Neutrophil (primary cell): ENCODE measurements at regions not wholly inside any gene's neighbourhood (a gene's known extent, or its start where the extent isn't known, plus 50 kb on each side); places are given as distances from the start of the nearest gene placed in this dataset.

Source experiments
- H3K27ac ChIP-seq: fragments of 200-600 bp; sonication (generic); 2 replicates; pipeline ENCODE4 v1.5.1; 2016; ENCODE audit warnings: mild to moderate bottlenecking, moderate library complexity
- H3K27me3 ChIP-seq: fragments of 200-600 bp; sonication (generic); 2 replicates; pipeline ENCODE4 v1.6.0; 2016; ENCODE audit warnings: mild to moderate bottlenecking
- H3K36me3 ChIP-seq: fragments of 200-600 bp; sonication (generic); 2 replicates; pipeline ENCODE4 v1.5.1; 2017
- H3K4me1 ChIP-seq, 2 experiments: fragments of 200-600 bp in 1 of 2; sonication (generic) in 1 of 2; 1 replicate in 1 of 2; 2 replicates in 1 of 2; pipeline versions ENCODE4 v1.5.1 to v1.6.1; 2013 to 2016; ENCODE audit warnings: low read depth in 1 of 2, low read length in 1 of 2, mild to moderate bottlenecking in 1 of 2, moderate library complexity in 1 of 2; ENCODE audit not compliant: control insufficient read depth in 1 of 2, insufficient read depth in 1 of 2
- H3K4me3 ChIP-seq, 2 experiments: fragments of 200-600 bp in 1 of 2; sonication (generic) in 1 of 2; 1 replicate in 1 of 2; 2 replicates in 1 of 2; pipeline ENCODE4 v1.5.1; 2013 to 2016; ENCODE audit warnings: low read depth in 1 of 2, low read length in 1 of 2, mild to moderate bottlenecking in 1 of 2, moderate library complexity in 1 of 2
- H3K9me3 ChIP-seq: fragments of 200-600 bp; sonication (generic); 2 replicates; pipeline ENCODE4 v1.5.1; 2016
- TF ChIP-seq, protein P1 (sequence below): fragments of 200-600 bp; sonication (generic); IDR thresholded peaks from 2 replicates; pipeline ENCODE4 v1.5.1; 2016; ENCODE audit warnings: antibody characterized with exemption

DNA sequence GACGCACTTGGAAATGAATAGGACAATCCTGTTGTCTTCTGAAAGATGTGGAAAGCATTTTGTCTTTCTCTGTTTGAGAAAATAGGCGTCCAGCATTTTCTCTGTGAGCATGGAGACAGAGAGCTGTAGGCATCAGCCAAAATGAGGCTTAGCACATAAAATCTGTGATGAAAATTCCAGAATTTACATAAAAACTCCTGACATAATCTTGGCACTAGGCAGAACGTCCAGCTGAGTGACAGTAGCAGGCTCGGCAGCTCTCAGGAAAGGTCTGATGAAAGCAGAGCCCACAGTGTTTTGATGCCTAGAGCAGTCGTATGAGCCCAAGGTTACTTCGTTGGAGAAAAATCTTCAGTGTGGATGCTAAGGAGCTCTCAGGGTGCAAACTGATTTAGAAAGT, 543.3 kb upstream of the MAP3K7 start:
- no peaks in the 10 kb centered on the region for H3K9me3 ChIP-seq
- TF ChIP-seq, protein P1, sequence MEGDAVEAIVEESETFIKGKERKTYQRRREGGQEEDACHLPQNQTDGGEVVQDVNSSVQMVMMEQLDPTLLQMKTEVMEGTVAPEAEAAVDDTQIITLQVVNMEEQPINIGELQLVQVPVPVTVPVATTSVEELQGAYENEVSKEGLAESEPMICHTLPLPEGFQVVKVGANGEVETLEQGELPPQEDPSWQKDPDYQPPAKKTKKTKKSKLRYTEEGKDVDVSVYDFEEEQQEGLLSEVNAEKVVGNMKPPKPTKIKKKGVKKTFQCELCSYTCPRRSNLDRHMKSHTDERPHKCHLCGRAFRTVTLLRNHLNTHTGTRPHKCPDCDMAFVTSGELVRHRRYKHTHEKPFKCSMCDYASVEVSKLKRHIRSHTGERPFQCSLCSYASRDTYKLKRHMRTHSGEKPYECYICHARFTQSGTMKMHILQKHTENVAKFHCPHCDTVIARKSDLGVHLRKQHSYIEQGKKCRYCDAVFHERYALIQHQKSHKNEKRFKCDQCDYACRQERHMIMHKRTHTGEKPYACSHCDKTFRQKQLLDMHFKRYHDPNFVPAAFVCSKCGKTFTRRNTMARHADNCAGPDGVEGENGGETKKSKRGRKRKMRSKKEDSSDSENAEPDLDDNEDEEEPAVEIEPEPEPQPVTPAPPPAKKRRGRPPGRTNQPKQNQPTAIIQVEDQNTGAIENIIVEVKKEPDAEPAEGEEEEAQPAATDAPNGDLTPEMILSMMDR: no peak
- no peaks in the 10 kb centered on the region for H3K36me3 ChIP-seq
- no peak overlapping the region for H3K27ac ChIP-seq
- H3K4me1 ChIP-seq: no peaks in the 10 kb centered on the region
- no peaks in the 10 kb centered on the region for H3K27me3 ChIP-seq
- no peak overlapping the region for H3K4me3 ChIP-seq

DNA sequence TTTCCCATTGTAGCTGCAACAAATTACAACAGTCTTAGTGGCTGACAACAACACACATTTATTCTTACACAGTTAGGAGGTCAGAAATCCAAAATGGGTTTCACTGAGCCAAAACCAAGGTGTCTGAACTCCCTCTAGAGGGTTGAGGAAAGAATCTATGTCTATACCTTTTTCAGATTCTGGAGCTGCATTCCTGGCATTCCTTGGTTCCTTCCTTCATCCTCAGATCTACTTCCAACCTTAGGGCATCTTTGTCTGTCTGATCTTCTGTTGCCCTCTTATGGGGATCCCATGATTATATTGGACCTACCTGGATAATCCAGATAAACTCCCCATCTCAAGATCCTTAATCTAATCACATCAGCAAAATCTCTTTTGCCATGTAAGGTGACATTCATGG, 540.9 kb upstream of the MAP3K7 start:
- TF ChIP-seq, protein P1: no peak
- Histone ChIP-seq H3K4me3 (no peak overlapping the region), H3K36me3 (no peaks in the 10 kb centered on the region), H3K4me1 (no peaks in the 10 kb centered on the region), H3K9me3 (no peaks in the 10 kb centered on the region), H3K27me3 (no peaks in the 10 kb centered on the region), H3K27ac (no peak overlapping the region)

DNA sequence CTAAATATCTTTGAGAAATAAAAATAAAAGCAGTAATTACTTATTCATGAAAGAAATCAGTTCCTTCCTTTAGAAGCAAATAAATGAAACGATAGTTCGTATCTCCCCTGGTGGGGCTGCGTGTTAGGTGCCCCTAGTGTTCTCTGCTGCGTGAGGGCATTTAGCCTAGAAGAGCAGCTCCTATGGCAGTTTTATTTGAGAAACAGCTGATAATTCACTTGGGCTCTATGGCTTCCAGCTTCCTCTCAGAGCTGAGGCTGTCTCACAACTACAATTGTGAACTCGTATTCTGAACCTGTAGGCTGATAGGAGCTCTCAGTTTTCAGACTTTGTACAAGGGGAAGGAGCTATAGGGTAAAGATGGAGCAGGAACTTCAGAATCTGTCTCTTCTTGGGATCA, 540.0 kb upstream of the MAP3K7 start:
- no peak overlapping the region for H3K27ac ChIP-seq
- no peaks in the 10 kb centered on the region for H3K4me1 ChIP-seq
- no peaks in the 10 kb centered on the region for H3K27me3 ChIP-seq
- TF ChIP-seq, protein P1: no peak
- no peaks in the 10 kb centered on the region for H3K9me3 ChIP-seq
- no peaks in the 10 kb centered on the region for H3K36me3 ChIP-seq
- no peak overlapping the region for H3K4me3 ChIP-seq

DNA sequence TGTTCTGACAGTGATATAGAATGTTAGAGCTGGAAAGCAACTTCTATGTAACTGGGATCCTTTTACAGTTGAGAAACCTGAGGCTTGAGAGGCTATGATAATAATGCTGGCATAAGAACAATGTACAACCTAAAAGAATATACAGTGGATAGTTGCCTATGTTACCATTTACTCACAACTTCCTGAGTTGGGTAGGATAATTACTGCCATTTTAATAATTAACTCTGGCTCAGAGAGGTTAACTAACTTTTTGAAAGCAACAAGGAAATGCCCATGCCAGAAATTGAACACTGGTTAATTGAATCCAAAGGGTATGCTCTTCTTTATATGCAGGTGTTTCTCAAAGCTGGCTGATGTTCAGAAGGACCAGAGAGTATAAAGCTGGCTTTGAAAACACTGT, 530.7 kb upstream of the MAP3K7 start:
- Histone ChIP-seq H3K36me3 (no peaks in the 10 kb centered on the region), H3K27me3 (no peaks in the 10 kb centered on the region), H3K9me3 (no peaks in the 10 kb centered on the region), H3K4me1 (no peaks in the 10 kb centered on the region), H3K27ac (no peak overlapping the region), H3K4me3 (no peak overlapping the region)
- TF ChIP-seq, protein P1: no peak

DNA sequence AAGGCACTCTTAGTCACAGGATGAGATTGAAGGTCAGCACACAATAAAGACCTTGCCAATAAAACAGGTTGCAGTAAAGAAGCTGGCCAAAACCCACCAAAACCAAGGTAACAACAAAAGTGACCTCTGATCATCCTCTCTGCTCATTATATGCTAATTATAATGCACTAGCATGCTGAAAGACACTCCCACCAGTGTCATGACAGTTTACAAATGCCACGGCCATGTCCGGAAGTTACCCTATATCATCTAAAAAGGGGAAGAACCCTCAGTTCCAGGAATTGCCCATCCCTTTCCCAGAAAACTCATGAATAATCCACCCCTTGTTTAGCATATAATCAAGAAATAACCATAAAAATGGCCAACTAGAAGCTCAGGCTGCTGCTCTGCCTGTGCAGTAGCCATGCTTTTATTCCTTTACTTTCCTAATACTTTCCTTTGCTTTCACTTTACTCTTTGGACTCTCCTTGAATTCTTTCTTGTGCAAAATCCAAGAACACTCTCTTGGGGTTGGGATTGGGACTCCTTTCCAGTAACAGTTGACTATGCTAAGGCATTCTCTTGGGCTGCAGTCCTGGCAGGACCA, 527.3 kb upstream of the MAP3K7 start:
- Histone ChIP-seq H3K27ac (no peak overlapping the region), H3K4me3 (no peak overlapping the region), H3K27me3 (no peaks in the 10 kb centered on the region), H3K36me3 (no peaks in the 10 kb centered on the region), H3K9me3 (no peaks in the 10 kb centered on the region), H3K4me1 (no peaks in the 10 kb centered on the region)
- TF ChIP-seq, protein P1: no peak

DNA sequence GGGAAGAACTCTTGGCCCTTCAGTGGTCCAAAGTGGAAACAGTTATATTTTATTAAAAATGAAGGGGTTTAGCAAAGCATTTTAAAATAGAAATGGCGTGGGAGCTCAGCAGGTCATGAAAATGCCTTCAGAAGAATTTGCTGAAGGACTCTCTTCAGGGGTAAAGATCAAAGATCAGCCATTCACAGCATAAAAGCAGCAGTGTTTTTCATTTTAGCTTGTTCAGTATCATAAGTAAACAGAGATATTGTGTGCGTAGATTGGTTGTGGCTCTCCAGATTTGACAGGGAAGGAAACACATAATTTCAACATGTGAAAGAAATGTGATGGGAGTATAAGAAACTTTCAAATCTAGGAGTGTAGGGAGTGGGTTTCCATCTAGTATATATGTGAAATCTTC, 519.2 kb upstream of the MAP3K7 start:
- no peak overlapping the region for H3K27ac ChIP-seq
- H3K4me1 ChIP-seq: no peaks in the 10 kb centered on the region
- no peaks in the 10 kb centered on the region for H3K27me3 ChIP-seq
- TF ChIP-seq, protein P1: no peak
- no peaks in the 10 kb centered on the region for H3K36me3 ChIP-seq
- no peaks in the 10 kb centered on the region for H3K9me3 ChIP-seq
- no peak overlapping the region for H3K4me3 ChIP-seq
